NAMALWA (cell line): ENCODE measurements at regions not wholly inside any gene's neighbourhood (a gene's known extent, or its start where the extent isn't known, plus 50 kb on each side); places are given as distances from the start of the nearest gene placed in this dataset.

Experiments
- DNase-seq: peaks from one replicate; pipeline ENCODE4 v3.0.0-alpha.2; 2015; ENCODE audit warnings: low spot score

DNA sequence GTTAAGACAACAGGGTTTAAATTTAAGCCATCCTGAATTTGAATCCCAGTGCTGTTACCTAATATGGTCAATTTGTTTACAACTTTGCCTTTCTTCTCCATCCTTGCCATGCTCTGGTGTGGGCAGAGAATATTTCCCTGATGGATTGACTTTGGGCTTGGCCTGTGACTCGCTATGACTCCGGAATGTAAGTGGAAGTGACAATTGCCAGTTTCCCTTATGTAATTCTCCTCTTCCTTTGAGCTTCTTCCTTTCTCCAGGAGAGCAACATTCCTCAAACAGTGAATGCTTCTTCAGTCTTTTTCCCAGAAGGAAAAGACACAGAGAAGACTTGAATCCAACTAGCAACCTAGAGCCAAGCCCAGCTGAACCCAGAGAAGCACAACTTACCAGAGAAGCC, 159.1 kb downstream of the LURAP1L start:
- DNase-seq, result no peak

DNA sequence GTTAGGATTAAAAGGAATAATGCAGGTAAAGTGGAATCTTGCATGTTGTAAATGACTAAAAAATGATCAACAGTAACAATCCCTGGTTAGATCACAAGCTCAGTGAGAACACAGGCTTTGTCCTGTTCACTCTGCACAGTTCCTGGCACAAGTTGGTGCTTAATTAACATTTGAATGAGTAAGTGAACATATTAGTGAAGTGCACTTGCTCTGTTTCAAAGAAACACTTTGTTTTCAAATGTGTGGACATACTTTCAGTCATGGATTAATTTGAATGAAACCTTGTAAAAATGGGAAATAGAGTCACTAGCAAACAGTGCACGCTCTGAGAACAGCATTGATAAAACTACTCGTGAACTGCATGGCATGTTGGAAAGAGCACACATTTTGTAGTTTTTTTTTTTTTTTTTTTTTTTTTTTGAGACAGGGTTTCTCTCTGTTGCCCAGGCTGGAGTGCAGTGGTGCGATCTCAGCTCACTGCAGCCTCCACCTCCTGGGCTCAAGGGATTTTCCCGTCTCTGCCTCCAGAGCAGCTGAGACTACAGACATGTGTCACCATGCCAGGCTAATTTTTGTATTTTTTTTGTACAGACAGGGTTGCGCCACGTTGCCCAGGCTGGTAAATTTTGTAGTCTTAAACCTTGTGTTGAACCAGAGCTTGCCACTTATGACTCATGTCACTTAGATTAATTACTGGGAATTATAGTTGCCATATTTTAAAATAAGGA, 159.9 kb downstream of the LURAP1L start:
- DNase-seq, result no peak

DNA sequence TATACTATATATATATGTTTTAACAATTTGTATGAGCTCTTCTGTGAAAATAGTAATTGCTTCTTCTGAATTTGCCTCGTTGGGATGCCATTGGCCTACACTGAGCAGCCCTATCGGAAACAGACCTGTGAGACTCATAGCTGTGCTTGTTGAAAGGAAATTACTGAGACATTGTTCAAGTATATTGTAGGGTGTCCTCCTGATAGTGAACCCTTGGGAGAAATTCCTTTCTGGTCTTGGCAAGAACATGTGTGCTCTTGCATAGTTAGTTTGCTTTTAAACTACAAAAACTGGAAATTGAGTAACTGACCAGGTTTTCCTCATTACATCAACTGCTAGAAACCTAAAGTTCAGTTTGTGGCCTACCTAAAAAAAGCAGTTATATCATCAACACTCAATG, 160.9 kb downstream of the LURAP1L start:
- DNase-seq, result no peak

DNA sequence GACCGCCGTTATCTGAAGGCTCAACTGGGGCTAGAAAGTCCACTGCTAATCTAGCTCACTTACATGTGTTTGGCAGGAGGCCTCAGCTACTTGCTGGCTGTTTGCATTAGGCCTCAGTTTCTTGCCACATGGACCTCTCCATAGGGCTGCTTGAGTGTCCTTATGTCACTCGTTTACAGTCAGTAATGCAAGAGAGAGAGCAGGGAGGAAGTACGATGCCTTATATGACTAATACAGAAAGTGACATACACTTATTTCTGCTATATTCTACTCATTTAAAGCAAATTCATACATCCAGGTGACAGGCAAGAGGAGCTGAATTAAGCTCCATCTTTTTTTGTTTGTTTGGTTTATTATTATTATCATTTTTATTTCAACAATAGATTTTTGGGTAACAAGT, 179.6 kb downstream of the LURAP1L start:
- no peak for DNase-seq

DNA sequence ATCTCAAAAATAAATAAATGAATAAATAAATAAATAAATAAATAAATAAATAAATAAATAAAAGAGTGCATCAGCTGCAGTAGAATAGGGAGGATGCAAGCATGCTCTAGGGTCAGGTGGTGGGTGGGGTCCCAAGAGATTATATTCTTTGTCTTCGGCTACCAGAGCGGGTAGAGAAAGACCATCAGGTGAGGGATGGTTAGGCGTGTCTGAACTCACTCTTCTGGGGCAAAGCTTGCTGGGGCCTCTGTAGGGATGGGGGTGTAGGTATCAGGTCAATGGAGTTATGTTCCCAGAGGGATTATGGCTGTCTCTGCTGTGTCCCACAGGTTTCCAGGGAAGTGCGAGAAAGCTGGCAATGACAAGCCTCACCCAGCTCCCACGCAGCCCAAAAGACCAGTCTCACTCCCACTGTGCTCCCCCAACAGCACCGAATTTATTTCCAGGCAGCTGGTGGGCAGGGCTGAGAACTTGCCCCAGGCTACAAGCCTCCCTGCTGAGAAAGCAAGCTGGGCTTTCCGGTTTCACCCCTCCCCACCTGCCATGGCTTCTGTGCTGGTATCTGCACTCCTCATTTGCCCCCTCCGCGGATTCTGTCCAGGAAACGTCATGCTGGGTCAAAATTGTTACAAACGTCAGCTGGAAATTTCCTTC, 180.8 kb downstream of the LURAP1L start:
- DNase-seq, result no peak

DNA sequence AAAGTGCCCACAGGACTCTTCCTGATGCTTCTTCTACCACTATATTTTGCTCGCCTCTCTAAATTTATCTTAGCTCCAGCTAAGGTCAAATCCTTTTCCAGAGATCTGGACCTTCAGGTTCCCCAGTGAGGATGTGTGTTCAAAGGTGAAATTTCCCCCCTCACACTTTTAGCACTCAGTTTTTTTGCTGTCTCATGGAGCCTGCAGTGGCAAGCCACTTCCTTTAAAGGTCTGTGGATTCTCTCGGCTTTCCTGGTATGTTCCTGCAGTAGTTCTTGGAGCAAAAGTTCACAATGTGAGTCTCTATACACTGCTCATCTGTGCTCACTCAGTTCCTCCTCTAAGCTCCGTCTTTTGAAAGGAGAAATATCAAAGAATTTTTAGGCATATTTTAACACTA, 181.4 kb downstream of the LURAP1L start:
- DNase-seq, result no peak

DNA sequence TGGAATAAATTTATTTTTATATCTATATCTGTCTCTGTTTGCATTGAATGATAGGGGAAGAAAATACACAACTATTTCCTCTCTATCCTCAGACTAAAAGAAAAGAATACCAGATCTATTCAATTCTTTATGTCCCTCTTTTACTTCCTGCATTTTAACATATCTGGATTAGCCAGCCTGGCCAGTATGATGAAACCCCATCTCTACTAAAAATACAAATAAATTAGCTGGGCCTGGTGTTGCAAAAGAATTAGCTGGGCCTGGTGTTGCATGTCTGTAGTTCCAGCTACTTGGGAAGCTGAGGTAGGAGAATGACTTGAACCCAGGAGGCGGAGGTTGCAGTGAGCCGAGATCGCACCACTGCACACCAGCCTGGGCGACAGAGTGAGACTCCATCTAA, 182.0 kb downstream of the LURAP1L start:
- DNase-seq, result no peak

DNA sequence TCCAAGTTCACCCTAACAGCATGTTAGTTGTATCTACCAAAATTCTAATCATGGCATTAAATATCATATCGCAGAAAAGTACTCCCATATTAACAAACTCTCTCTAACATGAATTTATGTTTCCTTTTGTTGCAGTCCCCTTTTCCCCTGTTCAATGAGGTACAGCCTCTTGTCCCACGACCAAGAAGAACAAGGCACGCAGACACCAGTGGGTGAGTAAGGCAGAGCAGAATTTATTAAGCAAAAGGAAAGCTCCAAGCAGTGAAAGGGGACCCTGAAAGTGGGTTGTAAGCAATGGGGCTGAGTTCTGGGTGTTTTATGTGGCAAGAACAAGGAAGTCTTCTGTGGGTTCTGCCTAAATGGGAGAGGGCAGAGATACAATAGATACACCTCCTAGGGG, 183.5 kb downstream of the LURAP1L start:
- no peak for DNase-seq

DNA sequence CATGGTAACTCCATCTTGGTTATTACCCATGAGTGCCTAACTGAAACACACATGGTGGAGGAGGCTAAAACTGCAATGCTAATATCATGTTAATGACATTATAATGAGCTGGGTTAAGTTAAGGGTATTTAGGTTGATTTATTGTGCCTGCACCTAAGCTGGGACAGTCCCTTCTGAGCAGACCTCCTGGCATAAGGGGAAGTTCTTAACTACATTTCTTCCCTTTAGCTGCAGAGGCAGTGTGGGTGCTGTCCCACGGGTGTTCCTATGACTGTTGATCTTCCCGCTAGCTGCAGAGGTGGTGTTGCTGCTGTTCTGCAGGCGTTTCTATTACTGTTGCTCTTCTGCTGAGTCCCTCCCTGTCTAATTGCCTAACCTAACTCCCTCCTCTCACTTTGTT, 183.9 kb downstream of the LURAP1L start:
- no peak for DNase-seq

DNA sequence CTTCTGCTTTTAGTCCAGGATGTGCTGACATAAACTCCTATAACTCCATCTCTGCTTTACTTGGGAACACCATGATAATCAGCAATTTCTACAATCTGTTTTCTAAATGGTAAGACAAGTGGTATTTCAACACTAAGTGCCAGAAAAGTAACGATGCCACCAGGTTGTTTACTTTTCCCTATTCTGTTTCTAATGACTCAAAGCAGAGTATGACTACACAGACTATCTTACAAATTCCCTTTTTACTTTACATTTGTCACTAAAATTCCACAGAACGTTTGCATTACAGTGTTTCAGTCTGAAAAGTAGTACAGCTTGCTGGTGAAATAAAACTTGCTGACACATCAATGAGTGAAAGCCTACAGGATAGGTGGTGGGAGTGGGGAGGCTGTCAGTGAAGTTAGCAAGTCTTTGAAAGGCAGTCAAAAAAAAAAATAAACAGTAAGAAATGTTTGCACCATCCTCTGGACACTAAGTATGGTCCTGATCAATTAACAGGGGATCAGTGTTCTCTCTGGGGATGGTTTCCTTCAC, 186.5 kb downstream of the LURAP1L start:
- no peak for DNase-seq

DNA sequence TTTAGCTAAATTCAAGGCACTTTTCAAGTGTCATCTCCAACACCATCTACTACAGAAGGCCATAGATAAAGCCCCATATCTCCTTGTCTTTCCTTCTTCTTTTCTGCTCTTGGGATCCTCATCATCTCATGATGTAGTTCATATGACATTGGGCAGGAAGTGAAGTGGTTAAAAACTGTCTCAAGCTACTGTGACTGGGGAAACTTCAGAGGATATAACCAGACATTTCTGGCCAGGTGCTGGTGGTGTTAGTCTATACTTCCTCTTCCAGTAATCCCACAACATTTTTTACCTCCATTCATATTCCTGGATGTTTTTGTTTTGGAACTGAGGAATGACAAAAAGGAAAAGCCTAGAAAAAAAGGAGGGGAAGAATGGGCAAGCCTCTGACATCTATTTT, 188.7 kb downstream of the LURAP1L start:
- DNase-seq, result no peak

DNA sequence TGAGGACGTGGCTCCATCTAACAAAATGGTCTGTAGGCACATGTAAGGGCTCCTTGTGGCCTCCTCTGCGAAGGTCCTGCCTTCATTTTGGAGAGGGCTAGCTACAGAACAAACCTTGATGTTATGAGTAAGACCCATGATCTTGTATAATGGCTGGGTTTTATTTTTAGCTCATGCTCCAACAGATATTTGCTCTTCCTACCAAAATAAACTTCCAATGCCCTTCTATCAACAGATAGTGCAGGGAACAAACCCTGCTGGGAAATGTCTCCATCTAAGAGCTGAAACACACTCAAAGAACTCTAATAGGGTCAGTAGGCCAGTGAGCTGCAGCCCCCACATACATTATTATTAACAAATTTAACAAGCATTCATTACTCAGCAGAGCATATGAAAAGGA, 189.5 kb downstream of the LURAP1L start:
- no peak for DNase-seq

DNA sequence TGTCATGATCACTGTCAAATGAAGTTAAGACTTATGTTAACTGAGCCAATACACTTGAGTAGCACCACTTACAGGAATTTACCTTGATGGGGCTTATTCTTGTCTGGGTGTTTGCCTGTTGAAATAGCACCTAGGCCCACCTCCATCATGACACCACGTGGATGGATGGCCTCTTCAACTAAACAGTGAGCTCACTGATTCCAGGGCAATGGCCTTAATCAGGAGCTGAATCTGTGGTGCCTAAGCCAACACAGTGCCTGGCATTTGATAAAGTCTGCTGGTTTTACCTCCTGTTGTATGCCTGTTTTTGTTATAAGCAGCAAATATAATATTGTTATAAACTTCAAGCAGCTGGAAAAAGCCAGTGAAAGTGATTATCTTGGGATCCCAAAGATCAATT, 190.5 kb downstream of the LURAP1L start:
- no peak for DNase-seq

DNA sequence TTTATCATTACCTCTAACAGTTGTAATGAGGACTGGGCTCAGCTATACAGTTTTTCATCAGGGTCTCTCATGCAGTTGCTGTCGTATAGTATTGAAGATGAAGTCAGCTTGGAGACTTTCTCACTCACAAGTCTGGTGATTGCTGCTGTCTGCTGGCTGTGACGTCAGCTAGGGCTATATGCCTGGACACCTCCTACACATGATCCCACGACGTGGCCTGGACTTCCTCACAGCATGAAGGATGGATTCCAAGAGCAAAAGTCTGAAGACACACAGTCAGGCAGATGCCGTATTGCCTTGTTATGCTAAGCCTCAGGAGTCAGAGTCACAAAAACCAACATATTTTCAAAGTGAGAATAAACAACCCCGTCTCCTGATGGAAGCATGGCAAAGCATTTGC, 193.3 kb downstream of the LURAP1L start:
- no peak for DNase-seq

DNA sequence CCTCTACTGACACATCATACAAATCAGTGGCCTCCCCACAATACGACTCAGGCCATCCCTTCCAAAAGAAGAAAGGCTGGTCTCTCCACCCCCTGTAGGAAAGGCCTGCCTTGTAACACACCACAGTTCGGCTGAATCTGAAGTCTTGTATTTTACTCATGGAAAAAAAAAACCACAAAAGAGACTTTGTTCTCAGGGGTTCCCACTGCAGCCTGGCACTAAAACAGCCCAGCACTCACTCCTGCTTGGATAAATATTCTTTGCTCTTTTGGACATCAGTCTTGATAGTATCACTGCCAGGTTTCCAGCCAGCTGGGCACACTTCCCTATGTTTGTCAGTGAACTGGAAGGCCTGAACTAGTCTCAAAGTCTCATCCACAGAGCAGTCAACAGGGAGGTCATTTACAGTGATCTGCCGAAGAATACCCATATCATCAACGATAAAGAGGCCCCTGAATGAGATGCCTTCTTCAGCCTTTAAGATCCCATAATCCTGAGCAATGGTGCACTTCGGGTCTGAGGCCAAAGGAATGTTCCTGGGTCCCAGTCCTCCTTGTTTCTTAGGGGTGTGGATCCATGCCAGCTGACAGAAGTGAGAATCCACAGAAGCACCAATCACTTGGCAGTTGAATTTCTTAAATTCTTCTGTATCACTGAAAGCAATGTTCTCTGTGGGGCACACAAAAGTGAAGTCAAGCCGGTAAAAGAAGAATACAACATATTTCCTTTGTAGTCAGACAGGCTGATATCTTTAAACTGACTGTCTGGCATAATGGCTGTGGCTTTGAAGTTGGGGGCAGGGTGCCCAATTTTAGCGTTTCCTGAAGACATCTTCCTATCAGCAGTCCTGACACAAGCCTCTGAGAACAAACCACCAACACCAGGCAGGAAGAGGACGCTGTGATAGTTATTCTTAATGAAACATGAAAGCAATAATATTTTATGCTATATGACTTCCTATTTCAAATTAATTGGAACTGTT, 198.1 kb downstream of the LURAP1L start:
- DNase-seq, result no peak

DNA sequence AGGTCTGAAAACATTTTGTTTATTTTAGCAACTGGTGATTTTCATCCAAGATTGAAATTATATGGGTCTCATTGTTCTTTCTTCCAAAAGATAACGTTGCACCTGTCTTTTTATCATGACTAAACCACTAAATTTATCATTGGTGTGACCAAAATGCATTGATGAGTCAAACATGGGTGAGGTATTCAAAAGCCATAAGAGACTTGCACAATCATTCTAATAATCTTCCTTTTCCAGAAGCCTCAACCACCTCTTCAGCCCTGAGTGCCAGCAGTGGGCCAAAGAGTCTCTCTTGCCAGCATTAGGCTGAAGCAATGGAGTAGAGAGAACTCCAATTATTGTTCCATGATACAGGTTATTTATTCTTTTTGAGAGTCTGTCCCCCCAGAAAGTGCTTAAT, 198.9 kb downstream of the LURAP1L start:
- no peak for DNase-seq

DNA sequence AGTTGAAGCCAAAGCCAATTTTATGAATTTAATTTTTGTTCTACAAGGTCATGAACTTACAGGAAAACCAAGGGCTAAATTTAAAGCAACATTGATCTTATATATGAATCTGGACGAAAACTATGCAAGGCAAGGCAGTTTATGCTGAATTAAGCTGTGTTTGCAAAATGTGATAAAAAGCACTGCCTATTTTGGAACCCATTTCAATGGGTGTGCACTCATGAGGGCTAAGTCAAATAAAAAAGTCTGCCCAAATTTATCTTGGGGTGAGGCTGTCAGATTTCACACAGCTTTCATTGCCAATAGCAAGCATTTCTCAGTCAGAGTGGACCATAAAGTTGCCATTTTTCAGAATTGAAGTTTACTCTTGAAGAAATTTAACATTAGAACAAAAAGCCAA, 199.9 kb downstream of the LURAP1L start:
- DNase-seq, result no peak

DNA sequence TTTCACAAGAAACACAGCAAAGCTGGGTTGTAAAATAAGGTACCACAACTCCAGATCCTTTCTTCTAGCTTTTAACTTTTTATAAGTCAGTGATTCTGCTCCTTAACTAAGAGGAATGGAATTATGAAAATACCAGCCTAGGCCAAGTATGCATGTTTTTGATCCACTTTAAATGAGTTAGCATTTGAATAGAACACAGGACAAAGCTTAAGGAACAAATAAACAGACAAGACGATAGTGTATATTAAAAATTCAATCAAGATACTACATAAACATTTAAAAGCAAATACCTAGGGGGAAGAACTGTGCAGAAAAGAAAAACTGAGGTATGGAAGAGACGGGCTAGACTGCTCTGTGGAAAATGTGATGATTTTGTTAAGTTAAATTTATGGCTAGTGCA, 200.7 kb downstream of the LURAP1L start:
- DNase-seq, result no peak

DNA sequence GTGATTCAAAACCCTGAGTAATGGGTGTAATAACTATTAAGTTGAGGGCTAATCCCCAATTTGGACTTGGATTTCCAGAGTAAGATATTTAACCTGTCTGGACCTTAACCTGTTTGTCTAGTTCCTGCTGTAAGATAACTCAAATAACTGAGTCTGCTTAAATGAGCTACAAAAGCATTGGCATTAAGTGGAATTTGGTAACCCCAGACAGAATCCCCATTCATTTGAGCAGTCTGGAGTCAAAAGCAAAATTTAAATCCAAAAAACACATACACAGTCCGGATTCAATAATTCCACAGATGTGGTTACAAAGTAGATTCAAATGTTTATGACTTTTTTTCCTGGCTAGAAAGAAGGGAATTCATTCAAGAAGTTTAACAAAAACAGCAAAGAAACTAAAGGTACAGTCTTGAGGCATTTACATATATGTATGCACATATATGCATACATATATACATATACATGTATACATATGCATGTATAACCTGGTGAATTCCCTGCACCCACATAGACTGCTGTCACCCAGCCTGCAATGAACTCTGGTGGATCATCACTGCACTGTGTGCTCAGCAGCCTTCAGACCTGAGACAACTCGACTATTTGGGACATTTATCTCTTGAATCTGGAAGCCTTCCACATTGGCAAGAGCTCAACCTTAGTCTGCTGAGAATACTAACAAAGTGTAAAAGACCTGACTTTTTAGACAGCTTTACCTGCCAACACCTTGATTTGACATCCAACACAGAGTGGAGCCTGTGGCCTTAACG, 205.4 kb downstream of the LURAP1L start:
- DNase-seq, result no peak

DNA sequence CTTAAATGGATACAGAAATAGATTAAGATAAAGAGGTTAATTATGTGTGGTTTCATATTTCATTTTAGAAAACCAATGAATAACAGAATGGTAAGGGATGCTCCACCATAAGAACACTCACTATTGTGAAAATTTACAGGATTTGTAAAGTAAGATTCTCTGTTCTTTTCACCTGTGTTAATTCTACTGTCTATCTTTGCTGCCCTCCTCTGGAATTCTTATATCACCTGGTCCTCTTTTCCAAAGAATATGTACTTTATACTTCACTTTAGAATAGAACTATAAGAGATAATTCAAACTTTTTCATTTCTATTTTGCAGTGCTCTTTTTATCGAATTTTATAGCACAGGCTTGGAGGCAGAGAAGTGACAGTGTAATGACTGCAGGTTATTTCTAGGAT, 213.4 kb downstream of the LURAP1L start:
- DNase-seq, result no peak

DNA sequence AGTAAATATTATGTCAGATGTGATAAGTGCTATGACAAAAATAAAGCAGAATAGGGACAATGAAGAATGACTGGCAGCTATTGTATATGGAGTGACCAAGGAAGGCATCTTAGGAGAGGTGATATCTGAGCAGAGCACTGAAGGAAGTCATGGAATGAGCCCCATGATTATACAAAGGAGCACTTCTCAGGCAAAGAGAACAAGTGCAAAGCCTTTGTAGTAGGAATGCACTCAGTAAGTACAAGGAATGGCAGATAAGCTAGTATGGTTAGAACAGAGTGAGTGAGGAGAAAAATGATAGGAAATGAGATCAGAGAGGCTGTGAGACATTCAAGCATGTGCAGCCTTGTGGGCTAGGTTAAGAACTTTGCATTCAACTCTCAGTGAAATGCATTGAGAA, 214.8 kb downstream of the LURAP1L start:
- no peak for DNase-seq

DNA sequence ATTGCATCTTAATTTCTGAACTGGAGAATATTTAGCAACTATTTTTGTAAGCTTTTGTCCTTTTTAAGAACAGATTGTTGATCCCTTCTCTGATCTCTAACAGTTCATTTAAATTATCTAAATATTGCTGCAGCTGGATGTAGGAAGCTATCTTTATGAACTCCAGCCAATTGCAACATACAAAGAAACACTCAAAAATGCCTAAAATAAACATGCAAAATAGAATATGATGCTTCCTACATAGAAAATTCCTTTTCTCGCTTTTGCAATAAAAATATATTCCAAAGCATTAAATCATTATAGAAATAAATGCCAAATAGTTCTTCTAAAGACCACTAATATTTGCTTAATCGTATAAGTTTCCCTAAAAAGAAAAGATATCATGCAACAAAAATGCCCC, 218.6 kb downstream of the LURAP1L start:
- DNase-seq, result no peak
